Neural progenitor cell (in vitro differentiated cells): ENCODE measurements at regions not wholly inside any gene's neighbourhood (a gene's known extent, or its start where the extent isn't known, plus 50 kb on each side); places are given as distances from the start of the nearest gene placed in this dataset.

ENCODE experiments used
- DNase-seq: peaks from one replicate; pipeline ENCODE4 v3.0.0-alpha.2; 2016; ENCODE audit warnings: low spot score
- H2AFZ ChIP-seq: fragments of 200-600 bp; sonication (generic); replicated peaks from 2 replicates; pipeline ENCODE4 v1.6.1; 2016; ENCODE audit warnings: antibody characterized with exemption
- H3F3A ChIP-seq: fragments of 200-600 bp; sonication (generic); 2 replicates; pipeline ENCODE4 v1.6.1; 2016; ENCODE audit warnings: antibody characterized with exemption, low read depth
- H3K27ac ChIP-seq: fragments of 200-600 bp; sonication (generic); 2 replicates; pipeline ENCODE4 v1.5.1; 2016; ENCODE audit warnings: mild to moderate bottlenecking
- H3K27me3 ChIP-seq: fragments of 200-600 bp; sonication (generic); 2 replicates; pipeline ENCODE4 v1.6.1; 2016; ENCODE audit warnings: mild to moderate bottlenecking, moderate library complexity
- H3K36me3 ChIP-seq: fragments of 200-600 bp; sonication (generic); 2 replicates; pipeline ENCODE4 v1.5.1; 2016
- H3K4me1 ChIP-seq: fragments of 200-600 bp; sonication (generic); 2 replicates; pipeline ENCODE4 v1.6.1; 2016; ENCODE audit warnings: mixed run types
- H3K4me2 ChIP-seq: fragments of 200-600 bp; sonication (generic); 2 replicates; pipeline ENCODE4 v1.6.1; 2016
- H3K4me3 ChIP-seq: fragments of 200-600 bp; sonication (generic); 2 replicates; pipeline ENCODE4 v1.5.1; 2016
- H3K79me2 ChIP-seq: fragments of 200-600 bp; sonication (generic); 2 replicates; pipeline ENCODE4 v1.6.1; 2016; ENCODE audit warnings: low read depth
- H3K9ac ChIP-seq: fragments of 200-600 bp; sonication (generic); 2 replicates; pipeline ENCODE4 v1.6.1; 2016
- H3K9me3 ChIP-seq: fragments of 200-600 bp; sonication (generic); 2 replicates; pipeline ENCODE4 v1.5.1; 2016; ENCODE audit warnings: low read depth
- H4K20me1 ChIP-seq: fragments of 200-600 bp; sonication (generic); 2 replicates; pipeline ENCODE4 v1.6.1; 2016; ENCODE audit warnings: low read depth
- H3K27ac Mint-ChIP-seq: 3 replicates; pipeline ENCODE4 v1.8.0; 2021; ENCODE audit warnings: mixed read lengths
- H3K27me3 Mint-ChIP-seq: 2 replicates; pipeline ENCODE4 v1.8.0; 2022; ENCODE audit warnings: low read depth, mild to moderate bottlenecking, inconsistent platforms, moderate library complexity, mixed read lengths; ENCODE audit not compliant: insufficient read depth
- H3K36me3 Mint-ChIP-seq: 3 replicates; pipeline ENCODE4 v1.8.0; 2021; ENCODE audit warnings: mixed read lengths
- H3K4me1 Mint-ChIP-seq: 3 replicates; pipeline ENCODE4 v1.8.0; 2021; ENCODE audit warnings: mixed read lengths
- H3K4me3 Mint-ChIP-seq: 3 replicates; pipeline ENCODE4 v1.8.0; 2021; ENCODE audit warnings: mild to moderate bottlenecking, moderate library complexity, mixed read lengths
- H3K9me3 Mint-ChIP-seq: 3 replicates; pipeline ENCODE4 v1.8.0; 2020; ENCODE audit warnings: mixed read lengths
- CTCF ChIP-seq: fragments of 200-600 bp; sonication (generic); IDR thresholded peaks from 2 replicates; pipeline ENCODE4 v1.5.1; 2017; ENCODE audit warnings: antibody characterized with exemption, mild to moderate bottlenecking
- EZH2 ChIP-seq: fragments of 200-600 bp; sonication (generic); IDR thresholded peaks from 2 replicates; pipeline ENCODE4 v1.6.1; 2017; ENCODE audit warnings: antibody characterized with exemption, mild to moderate bottlenecking, moderate library complexity
- EZH2phosphoT487 ChIP-seq: fragments of 200-600 bp; sonication (generic); IDR thresholded peaks from 2 replicates; pipeline ENCODE4 v1.6.1; 2017; ENCODE audit warnings: antibody characterized with exemption

- Histone ChIP-seq H3K4me3 (no peak overlapping the region), H3K9ac (no peak overlapping the region), H3K36me3 (no peaks in the 10 kb centered on the region), H3K27me3 (no peaks in the 10 kb centered on the region), H3K27ac (no peak overlapping the region), H3K4me1 (no peaks in the 10 kb centered on the region), H3K4me2 (no peak overlapping the region), H3K9me3 (no peaks in the 10 kb centered on the region), H3K79me2 (no peaks in the 10 kb centered on the region), H2AFZ (no peak overlapping the region), H3F3A (no peaks in the 10 kb centered on the region), H4K20me1 (no peaks in the 10 kb centered on the region)
- Mint-ChIP-seq H3K27me3 (peaks cover 9% of the 10 kb centered on the region), H3K27ac (no peak overlapping the region), H3K4me1 (no peaks in the 10 kb centered on the region), H3K4me3 (no peak overlapping the region), H3K36me3 (no peaks in the 10 kb centered on the region), H3K9me3 (peaks cover 14% of the 10 kb centered on the region)
- TF ChIP-seq EZH2phosphoT487 (no peak), EZH2 (no peak), CTCF (no peak)
- no peak for DNase-seq
These were observed 213.8 kb downstream of the IRX1 start for GRCh38 chr5:3809455-3809854.

DNA sequence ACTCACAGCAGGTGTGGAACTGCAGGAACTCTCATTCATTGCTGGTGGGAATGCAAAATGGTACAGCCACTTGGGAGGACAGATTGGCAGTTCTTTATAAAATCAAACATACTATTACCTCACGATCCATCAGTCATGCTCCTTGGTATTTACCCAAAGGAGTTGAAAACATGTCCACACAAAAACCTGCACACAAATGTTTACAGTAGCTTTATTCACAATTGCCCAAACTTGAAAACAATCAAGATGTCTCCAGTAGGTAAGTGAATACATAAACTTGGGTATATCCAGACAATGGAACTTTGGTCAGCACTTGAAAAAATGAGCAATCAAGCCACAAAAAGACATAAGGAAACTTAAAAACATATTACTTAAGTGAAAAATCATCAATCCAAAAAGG, 215.5 kb downstream of the IRX1 start:
- H3K79me2 ChIP-seq: no peaks in the 10 kb centered on the region
- H3K27ac ChIP-seq: no peak overlapping the region
- DNase-seq: no peak
- no peak overlapping the region for H3K4me2 ChIP-seq
- Mint-ChIP-seq H3K36me3 (no peaks in the 10 kb centered on the region), H3K9me3 (peaks cover 14% of the 10 kb centered on the region), H3K27me3 (peaks cover 9% of the 10 kb centered on the region), H3K4me3 (no peak overlapping the region), H3K27ac (no peak overlapping the region), H3K4me1 (no peaks in the 10 kb centered on the region)
- no peaks in the 10 kb centered on the region for H3K9me3 ChIP-seq
- no peak overlapping the region for H3K4me3 ChIP-seq
- H3K9ac ChIP-seq: no peak overlapping the region
- H4K20me1 ChIP-seq: no peaks in the 10 kb centered on the region
- H3F3A ChIP-seq: no peaks in the 10 kb centered on the region
- H3K4me1 ChIP-seq: no peaks in the 10 kb centered on the region
- H2AFZ ChIP-seq: no peak overlapping the region
- no peak for TF ChIP-seq EZH2phosphoT487
- no peak for TF ChIP-seq CTCF
- no peak for TF ChIP-seq EZH2
- H3K27me3 ChIP-seq: no peaks in the 10 kb centered on the region
- H3K36me3 ChIP-seq: no peaks in the 10 kb centered on the region

- H3K9me3 Mint-ChIP-seq: no peaks in the 10 kb centered on the region
- no peak for DNase-seq
- H3K4me1 Mint-ChIP-seq: peaks cover 5% of the 10 kb centered on the region
- peaks cover 5% of the 10 kb centered on the region for H3K27me3 Mint-ChIP-seq
- Histone ChIP-seq H4K20me1 (no peaks in the 10 kb centered on the region), H2AFZ (no peak overlapping the region), H3F3A (no peaks in the 10 kb centered on the region), H3K4me3 (no peak overlapping the region), H3K9ac (no peak overlapping the region), H3K36me3 (no peaks in the 10 kb centered on the region), H3K9me3 (no peaks in the 10 kb centered on the region), H3K27ac (no peak overlapping the region), H3K4me1 (no peaks in the 10 kb centered on the region), H3K27me3 (no peaks in the 10 kb centered on the region), H3K4me2 (no peak overlapping the region), H3K79me2 (no peaks in the 10 kb centered on the region)
- TF ChIP-seq EZH2 (no peak), EZH2phosphoT487 (no peak), CTCF (no peak)
- no peak overlapping the region for H3K27ac Mint-ChIP-seq
- no peaks in the 10 kb centered on the region for H3K36me3 Mint-ChIP-seq
- no peak overlapping the region for H3K4me3 Mint-ChIP-seq
These were observed 223.0 kb downstream of the IRX1 start for GRCh38 chr5:3818624-3819023.
